GM12878 (cell line): ENCODE measurements at regions not wholly inside any gene's neighbourhood (a gene's known extent, or its start where the extent isn't known, plus 50 kb on each side); places are given as distances from the start of the nearest gene placed in this dataset.

Source experiments
- CTCF ChIP-seq, 3 experiments: IDR thresholded peaks in 2 of 3; conservative IDR thresholded peaks in 1 of 3; 2 replicates each; pipeline ENCODE4 v1.5.1; 2011; ENCODE audit warnings: low read depth in 3 of 3, low read length in 3 of 3, mild to moderate bottlenecking in 3 of 3, control low read depth in 2 of 3, moderate library complexity in 2 of 3, inconsistent platforms in 1 of 3, mixed read lengths in 1 of 3; ENCODE audit not compliant: control insufficient read depth in 2 of 3, insufficient read depth in 1 of 3; ENCODE audit errors: extremely low read depth in 1 of 3
- KAT2A ChIP-seq: conservative IDR thresholded peaks from 2 replicates; pipeline ENCODE4 v1.6.1; 2011; ENCODE audit warnings: low read depth, low read length; ENCODE audit not compliant: control insufficient read depth
- MAX ChIP-seq: IDR thresholded peaks from 2 replicates; pipeline ENCODE4 v1.6.1; 2012; ENCODE audit warnings: low read depth, low read length, improper control_type of control experiment
- POLR2AphosphoS2 ChIP-seq: IDR thresholded peaks from 2 replicates; pipeline ENCODE4 v1.6.1; 2011; ENCODE audit warnings: low read depth, mild to moderate bottlenecking, low read length, improper control_type of control experiment, moderate library complexity

GRCh38 chr14:34093883-34094282, 143.0 kb upstream of the EGLN3 start:
- no peak for TF ChIP-seq KAT2A
- TF ChIP-seq CTCF (IDR thresholded peaks at IDR 0.05 in 2 of 3, conservative IDR thresholded peaks at IDR 0.05 in 1 of 3; ENCODE audit: control insufficient read depth in 2 of 3, extremely low read depth in 1 of 3, insufficient read depth in 1 of 3, low read depth in 3 of 3, low read length in 3 of 3) = no peak
- TF ChIP-seq MAX = no peak
- TF ChIP-seq POLR2AphosphoS2 = no peak
